ENCODE measurements at regions not wholly inside any gene's neighbourhood (a gene's known extent, or its start where the extent isn't known, plus 50 kb on each side); places are given as distances from the start of the nearest gene placed in this dataset.

- no peak for TF ChIP-seq CTCF (IDR thresholded peaks at IDR 0.05)
- no peak for TF ChIP-seq POLR2A (IDR thresholded peaks at IDR 0.05)
These were observed 210.9 kb downstream of the C9orf152 start for GRCh38 chr9:109996936-109997580.
